Retina (tissue), 1 donor: ENCODE measurements at regions not wholly inside any gene's neighbourhood (a gene's known extent, or its start where the extent isn't known, plus 50 kb on each side); places are given as distances from the start of the nearest gene placed in this dataset.
"Not testable (repeated sequence)": the region's sequence is repeated elsewhere in the genome, so short reads cannot be mapped to it uniquely, and the experiment has no call there.

ENCODE experiments used
- DNase-seq: peaks from one replicate; pipeline ENCODE4 v3.0.0-alpha.2; 2016

GRCh38 chr10:108039821-108040584 lies 875.5 kb upstream of the SORCS1 start:
- no peak for DNase-seq

- no peak for DNase-seq
Observed at GRCh38 chr10:108037061-108037460, 872.6 kb upstream of the SORCS1 start.

GRCh38 chr10:108036265-108036664 lies 871.8 kb upstream of the SORCS1 start:
- no peak for DNase-seq

GRCh38 chr10:108034829-108035228 lies 870.3 kb upstream of the SORCS1 start:
- DNase-seq, result no peak

- not testable (repeated sequence) for DNase-seq
Observed at GRCh38 chr10:108033518-108033917, 869.0 kb upstream of the SORCS1 start.

GRCh38 chr10:108031505-108031904 lies 867.0 kb upstream of the SORCS1 start:
- DNase-seq, result no peak

- DNase-seq, result no peak
Observed at GRCh38 chr10:108014902-108015177, 850.3 kb upstream of the SORCS1 start.

GRCh38 chr10:108014145-108014901 lies 849.8 kb upstream of the SORCS1 start:
- DNase-seq, result no peak

- DNase-seq, result no peak
Observed at GRCh38 chr10:108005627-108006026, 841.1 kb upstream of the SORCS1 start.

- no peak for DNase-seq
Observed at GRCh38 chr10:108003576-108003975, 839.1 kb upstream of the SORCS1 start.

GRCh38 chr10:108003061-108003460 lies 838.6 kb upstream of the SORCS1 start:
- DNase-seq, result no peak

GRCh38 chr10:108000365-108000764 lies 835.9 kb upstream of the SORCS1 start:
- DNase-seq, result no peak

GRCh38 chr10:107994621-107995270 lies 830.2 kb upstream of the SORCS1 start:
- no peak for DNase-seq

- DNase-seq, result no peak
Observed at GRCh38 chr10:107986571-107986970, 822.1 kb upstream of the SORCS1 start.

GRCh38 chr10:107984581-107984980 lies 820.1 kb upstream of the SORCS1 start:
- no peak for DNase-seq

GRCh38 chr10:107984149-107984548 lies 819.6 kb upstream of the SORCS1 start:
- no peak for DNase-seq

GRCh38 chr10:107978455-107978854 lies 813.9 kb upstream of the SORCS1 start:
- no peak for DNase-seq

- no peak for DNase-seq
Observed at GRCh38 chr10:107971973-107972372, 807.5 kb upstream of the SORCS1 start.

GRCh38 chr10:107971411-107971810 lies 806.9 kb upstream of the SORCS1 start:
- no peak for DNase-seq

GRCh38 chr10:107970512-107970911 lies 806.0 kb upstream of the SORCS1 start:
- no peak for DNase-seq

- DNase-seq, result no peak
Observed at GRCh38 chr10:107969936-107970335, 805.4 kb upstream of the SORCS1 start.

- no peak for DNase-seq
Observed at GRCh38 chr10:107966826-107967225, 802.3 kb upstream of the SORCS1 start.

- DNase-seq, result no peak
Observed at GRCh38 chr10:107952649-107953556, 788.4 kb upstream of the SORCS1 start.
